ENCODE measurements at regions not wholly inside any gene's neighbourhood (a gene's known extent, or its start where the extent isn't known, plus 50 kb on each side); places are given as distances from the start of the nearest gene placed in this dataset.

DNA sequence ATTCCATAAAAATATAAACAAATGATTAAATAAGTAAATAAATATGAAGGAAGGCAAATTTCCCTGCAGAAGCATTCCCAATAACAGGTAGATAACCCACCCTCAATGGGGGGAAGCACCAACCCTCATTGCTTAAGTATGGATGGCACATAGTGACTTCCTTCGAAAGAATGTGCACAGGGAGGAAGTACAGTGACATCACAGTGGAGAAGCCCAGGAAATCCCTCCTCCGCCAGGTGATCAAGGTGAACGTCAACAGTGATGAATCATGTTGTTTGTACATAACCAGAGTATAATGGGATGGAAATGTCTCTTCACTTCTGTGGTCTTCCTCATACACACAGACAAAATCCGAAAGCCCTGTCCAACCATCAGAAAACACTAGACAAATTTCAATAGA lies 267.9 kb downstream of the THBS2 start:
- TF ChIP-seq GATA3 (IDR thresholded peaks at IDR 0.05; ENCODE audit: low read depth, low read length) (no peak), GATA2 (IDR thresholded peaks at IDR 0.05; ENCODE audit: low read depth, low read length) (no peak)

Measured in SH-SY5Y (cell line).